HK-2 (cell line): ENCODE measurements at regions not wholly inside any gene's neighbourhood (a gene's known extent, or its start where the extent isn't known, plus 50 kb on each side); places are given as distances from the start of the nearest gene placed in this dataset.

Experiments used
- DNase-seq: peaks from one replicate; pipeline ENCODE4 v3.0.0-alpha.2; 2018; ENCODE audit not compliant: unreplicated experiment

DNA sequence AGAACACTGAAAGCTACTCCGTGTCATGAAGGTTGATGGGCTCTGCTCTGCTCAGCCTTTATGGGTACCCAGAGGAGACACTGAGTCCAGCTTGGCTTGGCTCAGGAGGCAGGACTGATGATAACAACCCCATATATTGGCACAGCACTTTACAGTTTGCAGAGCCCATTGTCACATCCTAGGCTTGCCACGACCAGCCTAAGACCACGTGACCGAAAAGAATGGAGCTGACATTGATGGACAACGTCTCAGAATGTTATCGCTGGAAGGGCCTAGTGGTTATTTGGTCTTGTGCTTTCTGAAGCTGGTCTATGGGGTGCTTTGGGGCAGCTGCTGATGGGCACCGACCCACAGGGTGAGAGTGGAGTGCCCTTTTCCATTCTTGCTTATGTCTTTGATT lies 72.9 kb upstream of the RUNX3 start:
- no peak for DNase-seq

- DNase-seq, result no peak
Measured at GRCh38 chr1:25001125-25001915, 71.2 kb upstream of the RUNX3 start.

- no peak for DNase-seq
Measured at GRCh38 chr1:24999906-25000305, 69.8 kb upstream of the RUNX3 start.

GRCh38 chr1:24999426-24999825 lies 69.3 kb upstream of the RUNX3 start:
- no peak for DNase-seq

- DNase-seq, result no peak
Measured at GRCh38 chr1:24998563-24999245, 68.6 kb upstream of the RUNX3 start.

GRCh38 chr1:24996983-24997893 lies 67.2 kb upstream of the RUNX3 start:
- DNase-seq, result no peak

DNA sequence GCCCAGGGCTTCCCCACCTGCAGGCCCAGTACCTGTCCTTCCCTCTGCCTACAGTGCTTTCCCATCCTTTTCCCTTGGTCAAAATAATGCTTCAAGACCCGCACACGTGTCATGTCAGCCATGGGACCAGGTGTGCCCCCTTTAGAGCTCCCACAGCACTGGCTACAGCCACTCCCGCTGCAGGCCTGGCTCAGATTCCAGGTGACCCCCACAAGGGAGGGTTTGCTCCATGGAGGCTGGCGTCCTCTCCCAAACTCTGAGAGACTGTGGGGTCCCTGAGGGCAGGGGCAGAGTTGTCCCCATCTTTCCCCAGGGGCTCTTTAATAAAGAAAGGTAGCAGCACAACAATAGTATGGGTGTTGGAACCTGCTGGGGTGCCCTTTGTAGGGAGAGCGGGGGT lies 66.4 kb upstream of the RUNX3 start:
- DNase-seq, result no peak

DNA sequence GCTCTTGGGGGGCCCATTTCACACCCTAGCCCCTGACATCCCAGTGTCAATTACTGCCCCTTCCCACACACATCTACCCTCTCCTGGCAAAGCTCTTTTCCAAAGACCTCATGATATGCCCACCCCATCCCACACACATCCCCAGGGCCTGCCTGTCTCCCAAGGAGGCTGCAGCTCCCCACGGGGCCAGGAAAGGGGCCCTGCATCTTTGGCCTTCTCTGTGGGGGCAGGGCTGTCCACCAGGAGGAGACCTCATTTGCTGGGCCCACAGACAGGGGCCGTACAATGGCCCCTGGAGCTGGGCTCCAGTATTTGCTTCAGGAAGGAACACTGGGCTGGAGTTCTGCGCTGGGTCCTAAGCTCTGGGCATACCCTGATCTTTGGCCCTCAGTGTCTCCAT lies 65.6 kb upstream of the RUNX3 start:
- DNase-seq, result no peak

DNA sequence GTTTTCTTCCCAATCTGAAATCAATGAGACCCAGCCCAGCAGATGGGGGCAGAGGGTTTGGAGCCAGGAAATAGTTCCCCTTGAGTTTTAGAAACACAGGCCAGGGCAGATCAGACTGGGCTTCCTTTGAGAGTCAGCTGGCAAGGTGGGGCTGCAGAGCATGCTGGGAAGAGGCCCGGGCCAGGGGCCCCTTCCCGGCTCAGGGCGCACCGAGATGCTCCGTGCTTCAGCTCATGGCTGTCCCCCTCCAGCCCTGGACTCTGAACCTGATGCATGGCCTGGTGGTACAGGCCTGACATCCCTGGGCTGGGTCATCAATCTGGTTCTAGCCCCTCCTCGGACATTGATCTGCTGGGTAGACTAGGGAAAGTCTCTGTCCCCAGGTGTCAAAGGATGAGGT lies 65.1 kb upstream of the RUNX3 start:
- DNase-seq, result no peak

DNA sequence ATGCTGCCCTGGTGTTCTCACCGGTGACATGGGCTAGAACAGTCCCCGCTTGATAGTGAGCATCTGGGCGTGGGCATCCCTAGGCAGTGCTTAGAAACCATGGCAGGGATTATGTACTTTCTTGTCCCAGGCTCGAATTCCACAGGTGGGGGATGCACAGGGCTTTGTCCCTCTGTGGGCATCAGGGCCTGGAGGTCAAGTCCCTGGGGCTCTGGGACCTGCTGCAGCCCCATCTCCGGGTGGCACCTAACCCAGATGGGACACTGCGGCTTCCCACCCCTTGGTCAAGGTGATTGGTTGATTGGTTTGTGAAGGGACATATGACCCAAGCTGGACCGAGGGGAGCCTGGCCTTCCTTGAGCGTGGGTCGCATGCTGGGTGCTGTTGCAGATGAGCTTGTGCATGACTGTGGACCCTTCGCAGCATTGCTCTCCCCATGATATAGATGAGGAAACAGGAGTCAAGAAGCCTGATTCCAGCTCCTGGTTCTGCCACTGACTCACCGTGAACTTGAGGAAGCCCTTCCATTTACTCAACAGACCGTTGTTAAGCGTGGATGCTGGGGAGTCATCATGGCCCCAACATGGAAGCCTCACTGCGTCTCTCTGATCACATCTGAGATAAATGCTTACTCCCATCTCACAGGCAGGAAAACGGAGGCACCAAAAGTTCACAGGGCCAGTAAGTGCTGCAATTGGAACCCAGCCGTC lies 64.0 kb upstream of the RUNX3 start:
- no peak for DNase-seq

DNA sequence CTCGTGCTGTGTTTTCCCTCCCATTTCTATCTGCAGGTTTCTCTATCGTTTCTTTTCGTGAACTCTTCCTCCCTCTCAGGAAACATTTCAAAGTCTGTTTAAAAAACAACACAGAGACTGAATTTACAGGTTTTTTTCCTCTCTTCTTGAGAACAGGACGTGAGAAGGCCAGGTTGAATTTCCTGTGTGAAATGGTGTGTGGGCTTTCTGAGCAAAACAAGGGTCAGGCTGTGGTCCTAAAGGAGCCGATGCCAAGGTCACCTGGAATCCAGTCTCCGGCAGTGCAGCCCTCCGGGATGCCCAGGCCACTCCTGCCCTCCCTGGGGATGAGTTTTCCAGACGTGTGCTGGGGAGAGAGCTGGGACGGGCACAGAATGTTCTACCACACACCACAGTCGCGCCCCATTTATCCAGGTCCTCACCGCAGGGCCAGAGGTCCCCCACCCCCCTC lies 62.7 kb upstream of the RUNX3 start:
- DNase-seq, result no peak

DNA sequence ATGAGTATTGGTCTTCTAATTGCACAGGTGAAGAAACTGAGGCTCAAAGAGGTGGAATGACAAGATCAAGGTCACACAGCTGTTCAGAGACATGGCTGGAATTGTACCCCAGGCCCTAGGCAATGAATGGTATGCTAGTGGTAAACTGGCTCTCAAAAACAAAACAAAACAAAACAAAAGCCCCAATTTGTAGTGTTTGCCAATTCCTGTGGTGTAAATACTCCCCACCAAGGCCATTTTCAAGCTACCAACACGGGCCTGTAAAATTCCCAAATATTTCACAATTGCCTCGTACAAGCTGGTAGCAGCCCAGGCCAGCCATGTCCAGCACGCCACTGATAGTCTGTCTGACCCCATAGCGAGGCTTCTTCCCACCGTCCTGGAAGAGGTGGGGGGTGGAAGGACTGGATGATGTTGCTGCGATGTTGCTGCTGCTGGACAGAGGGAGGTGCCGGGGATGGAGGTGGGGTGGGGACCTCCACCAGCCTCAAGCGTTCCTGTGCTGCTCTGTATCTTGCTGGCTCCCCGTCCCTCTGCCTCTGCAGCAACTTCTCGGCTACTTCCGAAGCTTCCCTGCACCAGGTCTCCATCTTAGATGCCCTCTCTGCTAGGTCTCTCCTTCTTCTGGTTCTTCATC lies 62.2 kb upstream of the RUNX3 start:
- DNase-seq, result no peak

DNA sequence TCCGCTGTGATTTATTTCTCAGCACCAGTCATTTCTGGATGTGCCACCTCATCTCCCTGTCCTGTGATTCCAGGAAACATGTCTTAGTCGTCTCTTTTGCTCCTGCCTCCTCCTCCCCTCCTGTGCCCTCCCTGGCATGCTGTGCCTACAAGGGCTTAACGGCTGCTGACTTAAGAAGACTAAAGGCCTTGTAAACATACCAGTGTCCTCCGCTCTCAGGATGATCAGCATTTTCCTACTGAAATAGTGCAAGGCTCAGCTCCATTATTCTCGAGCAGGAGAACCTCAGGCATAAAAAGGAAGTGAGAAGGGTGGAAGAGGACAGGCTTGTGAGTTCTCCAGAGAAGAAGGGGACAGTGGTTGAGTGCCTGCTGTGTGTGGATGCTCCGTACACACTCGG lies 61.6 kb upstream of the RUNX3 start:
- DNase-seq, result no peak

DNA sequence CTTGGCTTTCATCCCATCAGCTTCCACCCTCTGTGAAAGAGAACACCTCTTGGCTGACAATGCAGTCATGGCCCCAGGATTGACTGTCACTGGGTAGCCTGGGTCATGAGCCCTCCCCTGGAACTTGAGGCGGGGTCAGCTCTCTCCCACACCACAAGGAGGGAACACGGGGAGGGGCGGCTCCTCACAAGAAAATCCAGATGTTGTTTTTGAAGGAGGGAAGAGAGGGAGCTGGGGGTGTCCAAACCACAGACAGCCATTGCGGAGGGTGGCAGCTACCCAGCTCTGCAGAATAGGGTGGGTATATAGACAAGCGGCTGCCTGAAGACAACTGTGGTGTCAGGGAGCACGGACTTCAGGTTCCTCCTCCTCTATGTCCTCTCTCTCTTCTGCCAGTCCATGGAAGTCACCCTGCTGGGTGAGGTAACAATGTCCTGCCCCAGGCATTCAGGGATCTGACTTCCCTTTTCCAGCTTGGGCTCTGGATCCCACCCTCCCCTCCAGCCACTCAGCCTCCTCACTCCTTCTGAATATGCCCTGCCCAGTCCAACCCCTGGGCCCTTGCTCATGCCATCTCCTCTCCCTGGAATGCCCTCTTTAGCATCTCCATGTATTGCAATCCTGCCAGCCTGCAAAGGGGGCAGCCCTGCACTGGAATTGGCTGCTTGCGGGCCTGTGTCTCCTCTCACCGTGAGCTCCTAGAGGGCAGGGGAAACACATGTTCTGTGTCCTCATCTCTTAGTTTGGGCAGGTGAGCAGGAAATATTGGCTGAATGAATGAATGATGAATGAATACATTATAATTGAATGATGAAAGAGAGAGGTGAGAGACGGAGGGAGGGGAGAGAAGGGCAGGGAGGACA lies 60.9 kb upstream of the RUNX3 start:
- DNase-seq, result no peak

DNA sequence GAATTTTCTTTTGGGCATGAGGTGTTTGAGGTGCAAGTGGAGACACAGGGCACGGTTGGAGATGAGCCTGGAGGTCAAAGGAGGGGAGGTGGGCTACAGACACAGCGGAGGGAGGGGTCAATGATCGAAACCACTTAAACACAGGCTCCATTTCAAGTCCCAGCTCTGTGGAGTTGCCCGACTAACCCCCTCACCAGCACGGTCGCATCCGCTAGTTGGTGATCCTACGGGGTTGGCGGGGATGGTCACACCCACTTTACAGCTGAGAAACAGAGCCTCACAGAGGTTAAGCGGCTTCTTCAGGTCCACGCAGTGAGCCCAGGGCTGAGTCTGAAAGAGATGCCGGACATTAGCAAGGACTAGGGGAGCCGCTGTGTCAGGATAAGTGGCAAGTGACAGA lies 60.1 kb upstream of the RUNX3 start:
- no peak for DNase-seq

GRCh38 chr1:24989082-24989481 lies 59.0 kb upstream of the RUNX3 start:
- no peak for DNase-seq

DNA sequence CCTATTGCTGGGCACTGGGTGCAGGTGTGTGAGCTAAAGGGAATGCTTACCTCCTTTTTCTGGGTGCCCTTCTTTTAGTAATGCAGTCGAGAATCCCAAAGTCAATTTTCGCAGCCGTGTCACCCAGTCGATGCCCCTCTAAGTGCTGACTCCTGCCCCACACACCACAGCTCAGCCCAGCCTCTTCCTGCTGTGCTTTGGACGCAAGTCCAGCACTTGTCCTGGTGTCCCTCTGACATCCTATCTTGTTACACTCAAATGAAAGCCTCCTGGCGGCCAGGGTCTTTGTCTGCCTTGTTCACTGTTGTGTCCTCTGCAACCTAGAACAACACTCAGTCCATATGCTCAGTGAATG lies 58.5 kb upstream of the RUNX3 start:
- no peak for DNase-seq

DNA sequence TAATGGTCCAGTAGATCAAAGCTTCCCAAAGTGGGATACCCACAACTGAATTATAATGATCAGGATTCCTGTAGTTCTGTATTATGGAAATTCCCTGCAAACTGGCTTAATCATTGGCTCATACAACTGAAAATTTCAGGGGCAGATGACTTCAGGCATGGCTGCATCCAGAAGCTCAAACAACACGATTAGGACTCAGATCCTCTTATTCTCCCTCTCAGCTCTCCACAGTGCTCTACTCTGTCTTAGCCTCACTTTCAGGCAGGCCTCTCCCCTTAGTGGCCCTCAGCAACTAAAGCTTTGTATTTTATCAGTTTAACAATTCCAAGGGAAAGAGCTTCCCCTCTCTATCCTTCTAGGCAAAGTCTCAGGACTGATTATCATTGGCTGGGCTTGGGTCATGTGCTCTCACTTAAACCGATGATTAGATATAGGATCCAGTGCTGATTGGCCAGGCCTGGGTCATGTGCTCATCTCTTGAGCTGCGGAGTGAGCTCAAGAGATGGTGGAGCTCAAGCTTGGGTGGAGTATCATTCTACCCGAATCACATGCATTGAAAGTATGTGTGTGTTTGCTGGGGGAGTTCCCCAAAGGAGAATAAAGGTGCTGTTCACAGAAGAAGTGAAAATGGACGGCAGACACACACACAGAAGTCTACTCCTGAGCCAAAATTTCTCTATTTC lies 57.9 kb upstream of the RUNX3 start:
- DNase-seq, result no peak

DNA sequence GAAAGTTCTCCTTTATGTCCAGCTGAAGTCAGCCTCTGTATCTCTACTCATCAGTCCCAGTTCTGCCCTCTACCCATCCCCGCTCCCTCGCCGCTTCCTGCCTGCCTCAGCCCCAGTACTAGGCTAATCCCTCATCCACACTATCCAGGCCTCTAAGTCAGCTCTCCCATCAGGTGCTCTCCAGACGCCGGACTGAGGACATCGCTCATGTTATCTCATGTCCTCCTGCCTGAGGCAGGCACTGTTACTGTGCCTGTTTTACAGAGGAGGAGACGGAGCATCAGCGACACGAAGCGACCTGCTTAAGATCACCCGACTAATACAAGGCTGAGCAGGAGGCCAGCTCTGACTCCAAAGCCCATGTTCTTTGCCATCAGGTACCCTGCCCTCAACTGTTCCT lies 57.3 kb upstream of the RUNX3 start:
- DNase-seq, result no peak
